Osteoblast (primary cell): ENCODE measurements at regions not wholly inside any gene's neighbourhood (a gene's known extent, or its start where the extent isn't known, plus 50 kb on each side); places are given as distances from the start of the nearest gene placed in this dataset.
"Not testable (repeated sequence)": the region's sequence is repeated elsewhere in the genome, so short reads cannot be mapped to it uniquely, and the experiment has no call there.

ENCODE experiments used
- DNase-seq: peaks from one replicate; pipeline ENCODE4 v3.0.0; 2011; ENCODE audit warnings: low spot score, mixed read lengths; ENCODE audit not compliant: insufficient read length; ENCODE audit errors: missing footprints
- H2AFZ ChIP-seq: 2 replicates; pipeline ENCODE4 v1.6.0; 2011; ENCODE audit warnings: mild to moderate bottlenecking, low read length
- H3K27ac ChIP-seq: 2 replicates; pipeline ENCODE4 v1.5.1; 2011; ENCODE audit warnings: mild to moderate bottlenecking, low read depth, low read length, moderate library complexity
- H3K27me3 ChIP-seq: 2 replicates; pipeline ENCODE4 v1.6.0; 2012; ENCODE audit warnings: mild to moderate bottlenecking, control low read depth, inconsistent platforms, low read length, moderate library complexity; ENCODE audit not compliant: insufficient read depth
- H3K36me3 ChIP-seq: 2 replicates; pipeline ENCODE4 v1.5.1; 2011; ENCODE audit warnings: mild to moderate bottlenecking, low read length, control low read depth, moderate library complexity; ENCODE audit not compliant: insufficient read depth
- H3K4me1 ChIP-seq: 2 replicates; pipeline ENCODE4 v1.5.1; 2011; ENCODE audit warnings: mild to moderate bottlenecking, low read length, control low read depth, moderate library complexity; ENCODE audit not compliant: insufficient read depth
- H3K4me2 ChIP-seq: 2 replicates; pipeline ENCODE4 v1.6.0; 2011; ENCODE audit warnings: mild to moderate bottlenecking, low read length; ENCODE audit not compliant: insufficient read depth
- H3K4me3 ChIP-seq: fragments of 200-600 bp; sonication (generic); 3 replicates; pipeline ENCODE4 v1.5.1; 2012; ENCODE audit warnings: mild to moderate bottlenecking, low read length, inconsistent platforms; ENCODE audit not compliant: insufficient read depth
- H3K79me2 ChIP-seq: 2 replicates; pipeline ENCODE4 v1.6.0; 2012; ENCODE audit warnings: mild to moderate bottlenecking, low read length, control low read depth, inconsistent platforms; ENCODE audit not compliant: insufficient read depth
- H3K9me3 ChIP-seq: 2 replicates; pipeline ENCODE4 v1.5.1; 2011; ENCODE audit warnings: low read depth, low read length, control low read depth
- H4K20me1 ChIP-seq: 2 replicates; pipeline ENCODE4 v1.6.0; 2012; ENCODE audit warnings: mild to moderate bottlenecking, low read length, control low read depth; ENCODE audit not compliant: insufficient read depth
- TF ChIP-seq, protein P1 (sequence below): IDR thresholded peaks from 2 replicates; pipeline ENCODE4 v1.5.1; 2011; ENCODE audit warnings: mild to moderate bottlenecking, low read depth, low read length, moderate library complexity; ENCODE audit errors: extremely low read depth

- H4K20me1 ChIP-seq: no peaks in the 10 kb centered on the region
- peaks cover 14% of the 10 kb centered on the region for H3K4me1 ChIP-seq
- no peaks in the 10 kb centered on the region for H3K36me3 ChIP-seq
- TF ChIP-seq, protein P1, sequence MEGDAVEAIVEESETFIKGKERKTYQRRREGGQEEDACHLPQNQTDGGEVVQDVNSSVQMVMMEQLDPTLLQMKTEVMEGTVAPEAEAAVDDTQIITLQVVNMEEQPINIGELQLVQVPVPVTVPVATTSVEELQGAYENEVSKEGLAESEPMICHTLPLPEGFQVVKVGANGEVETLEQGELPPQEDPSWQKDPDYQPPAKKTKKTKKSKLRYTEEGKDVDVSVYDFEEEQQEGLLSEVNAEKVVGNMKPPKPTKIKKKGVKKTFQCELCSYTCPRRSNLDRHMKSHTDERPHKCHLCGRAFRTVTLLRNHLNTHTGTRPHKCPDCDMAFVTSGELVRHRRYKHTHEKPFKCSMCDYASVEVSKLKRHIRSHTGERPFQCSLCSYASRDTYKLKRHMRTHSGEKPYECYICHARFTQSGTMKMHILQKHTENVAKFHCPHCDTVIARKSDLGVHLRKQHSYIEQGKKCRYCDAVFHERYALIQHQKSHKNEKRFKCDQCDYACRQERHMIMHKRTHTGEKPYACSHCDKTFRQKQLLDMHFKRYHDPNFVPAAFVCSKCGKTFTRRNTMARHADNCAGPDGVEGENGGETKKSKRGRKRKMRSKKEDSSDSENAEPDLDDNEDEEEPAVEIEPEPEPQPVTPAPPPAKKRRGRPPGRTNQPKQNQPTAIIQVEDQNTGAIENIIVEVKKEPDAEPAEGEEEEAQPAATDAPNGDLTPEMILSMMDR: no peak
- no peaks in the 10 kb centered on the region for H3K79me2 ChIP-seq
- peak; percentile 78 for DNase-seq
- peaks cover 14% of the 10 kb centered on the region for H3K27me3 ChIP-seq
- peak overlapping the region; percentile 58 for H3K4me3 ChIP-seq
- H3K4me2 ChIP-seq: peak overlapping the region; percentile 79
- H3K9me3 ChIP-seq: no peaks in the 10 kb centered on the region
- peak overlapping the region; percentile 96 for H2AFZ ChIP-seq
- H3K27ac ChIP-seq: no peak overlapping the region
These were observed 157.0 kb downstream of the C16orf95 start for GRCh38 chr16:87160234-87160636.

DNA sequence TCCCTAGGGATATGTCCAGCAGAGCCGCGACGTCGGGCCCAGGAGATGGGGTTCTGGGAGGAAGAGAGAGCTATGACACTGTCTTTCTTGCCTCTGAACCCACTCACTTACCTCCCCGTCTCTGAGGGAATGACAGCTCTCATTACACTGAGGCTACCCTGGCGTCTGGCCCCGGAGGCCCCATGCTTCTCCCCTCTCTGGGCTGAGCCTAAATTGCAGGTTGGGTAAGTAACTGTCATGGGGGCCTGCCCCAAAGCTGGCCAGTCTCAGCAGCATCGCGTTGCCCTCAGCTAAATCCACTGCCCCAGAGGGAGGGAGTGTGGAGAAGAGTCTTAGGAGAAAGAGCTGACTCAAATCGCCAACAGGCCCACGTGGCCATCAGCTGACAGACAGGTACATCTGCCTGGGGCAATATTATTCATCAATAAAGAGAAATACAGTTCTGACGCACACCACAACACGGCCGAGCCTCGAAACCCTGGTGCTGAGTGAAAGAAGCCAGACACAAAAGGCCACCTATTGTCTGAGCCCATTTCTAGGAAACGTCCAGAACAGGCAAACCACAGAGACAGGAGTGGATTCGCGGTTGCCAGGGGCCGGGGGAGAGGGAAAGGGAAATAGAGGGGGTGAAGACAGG, 156.4 kb downstream of the C16orf95 start:
- no peaks in the 10 kb centered on the region for H3K79me2 ChIP-seq
- H3K36me3 ChIP-seq: no peaks in the 10 kb centered on the region
- H3K4me2 ChIP-seq: peak overlapping the region; percentile 79
- H2AFZ ChIP-seq: peak overlapping the region; percentile 96
- TF ChIP-seq, protein P1: no peak
- DNase-seq: peak; percentile 51
- H3K9me3 ChIP-seq: no peaks in the 10 kb centered on the region
- peaks cover 14% of the 10 kb centered on the region for H3K4me1 ChIP-seq
- no peaks in the 10 kb centered on the region for H4K20me1 ChIP-seq
- peak overlapping the region; percentile 58 for H3K4me3 ChIP-seq
- no peak overlapping the region for H3K27ac ChIP-seq
- peaks cover 17% of the 10 kb centered on the region for H3K27me3 ChIP-seq

DNA sequence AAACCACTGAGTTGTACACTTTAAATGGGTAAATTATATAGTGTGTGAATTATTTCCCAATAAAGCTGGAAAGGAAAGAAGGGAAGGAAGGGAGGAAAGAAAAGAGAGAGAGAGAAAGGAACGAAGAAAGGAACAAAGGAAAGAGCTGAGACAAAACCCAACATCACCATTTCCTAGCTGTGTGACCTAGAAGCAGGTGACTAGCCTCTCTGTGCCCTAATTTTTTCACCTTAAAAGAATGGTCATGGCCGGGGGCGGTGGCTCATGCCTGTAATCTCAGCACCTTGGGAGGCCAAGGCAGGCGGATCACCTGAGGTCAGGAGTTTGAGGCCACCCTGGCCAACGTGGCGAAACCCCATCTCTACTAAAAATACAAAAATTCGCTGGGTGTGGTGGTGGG, 155.8 kb downstream of the C16orf95 start:
- not testable (repeated sequence) for H3K79me2 ChIP-seq, H4K20me1 ChIP-seq, H3K36me3 ChIP-seq, H2AFZ ChIP-seq, DNase-seq, H3K4me3 ChIP-seq, H3K9me3 ChIP-seq, H3K4me2 ChIP-seq, H3K27ac ChIP-seq
- H3K4me1 ChIP-seq: peaks cover 17% of the 10 kb centered on the region
- H3K27me3 ChIP-seq: peaks cover 21% of the 10 kb centered on the region

DNA sequence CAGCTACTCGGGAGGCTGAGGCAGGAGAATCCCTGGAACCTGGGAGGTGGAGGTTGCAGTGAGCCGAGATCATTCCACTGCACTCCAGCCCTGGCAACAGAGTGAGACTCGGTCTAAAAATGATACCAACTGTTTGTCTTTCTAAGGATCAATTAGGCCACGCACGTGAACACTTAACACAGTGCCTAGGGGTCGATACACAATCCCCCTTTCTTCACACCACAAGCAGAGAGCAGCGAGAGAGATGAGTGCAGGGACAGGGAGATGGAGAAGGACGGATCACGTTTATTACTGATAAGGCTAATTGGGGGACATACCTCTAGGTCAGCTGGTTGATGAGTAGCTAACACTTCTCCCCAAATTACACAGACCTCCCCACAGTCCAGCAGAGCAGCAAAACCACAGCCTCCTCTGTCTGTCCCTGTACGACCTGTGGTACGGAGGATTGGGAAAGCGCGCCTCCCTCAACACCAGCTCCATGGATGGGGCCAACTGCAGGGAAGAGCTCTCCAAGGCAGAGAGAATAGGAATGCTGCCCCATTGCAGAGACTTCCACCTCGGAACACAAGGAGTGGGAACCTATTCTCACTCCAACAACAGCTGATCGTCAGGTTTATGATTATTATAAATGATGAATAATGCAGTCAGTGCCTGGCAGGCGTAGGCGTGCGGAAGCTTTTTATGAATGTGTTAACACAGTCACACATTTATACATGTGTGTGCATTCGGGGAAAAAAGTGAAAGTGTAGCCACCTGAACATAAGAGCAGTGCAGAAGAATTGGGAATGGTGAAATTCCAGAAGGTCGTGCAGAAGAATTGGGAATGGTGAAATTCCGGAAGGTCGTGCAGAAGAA, 155.1 kb downstream of the C16orf95 start:
- Histone ChIP-seq H3K36me3 (no peaks in the 10 kb centered on the region), H3K4me3 (no peak overlapping the region), H3K27ac (no peak overlapping the region), H3K4me2 (no peak overlapping the region), H3K9me3 (no peaks in the 10 kb centered on the region), H4K20me1 (no peaks in the 10 kb centered on the region), H3K79me2 (no peaks in the 10 kb centered on the region), H2AFZ (no peak overlapping the region), H3K27me3 (peaks cover 21% of the 10 kb centered on the region), H3K4me1 (peaks cover 17% of the 10 kb centered on the region)
- TF ChIP-seq, protein P1: no peak
- peak; percentile 46 for DNase-seq

DNA sequence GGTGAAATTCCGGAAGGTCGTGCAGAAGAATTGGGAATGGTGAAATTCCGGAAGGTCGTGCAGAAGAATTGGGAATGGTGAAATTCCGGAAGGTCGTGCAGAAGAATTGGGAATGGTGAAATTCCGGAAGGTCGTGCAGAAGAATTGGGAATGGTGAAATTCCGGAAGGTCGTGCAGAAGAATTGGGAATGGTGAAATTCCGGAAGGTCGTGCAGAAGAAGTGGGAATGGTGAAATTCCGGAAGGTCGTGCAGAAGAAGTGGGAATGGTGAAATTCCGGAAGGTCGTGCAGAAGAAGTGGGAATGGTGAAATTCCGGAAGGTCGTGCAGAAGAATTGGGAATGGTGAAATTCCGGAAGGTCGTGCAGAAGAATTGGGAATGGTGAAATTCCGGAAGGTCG, 154.4 kb downstream of the C16orf95 start:
- H2AFZ ChIP-seq, H3K4me3 ChIP-seq, H3K36me3 ChIP-seq, H4K20me1 ChIP-seq, H3K79me2 ChIP-seq, H3K4me2 ChIP-seq, H3K9me3 ChIP-seq, H3K27ac ChIP-seq, DNase-seq: not testable (repeated sequence)
- H3K27me3 ChIP-seq: peaks cover 21% of the 10 kb centered on the region
- peaks cover 17% of the 10 kb centered on the region for H3K4me1 ChIP-seq
